ENCODE measurements at regions not wholly inside any gene's neighbourhood (a gene's known extent, or its start where the extent isn't known, plus 50 kb on each side); places are given as distances from the start of the nearest gene placed in this dataset.
"Not testable (repeated sequence)": the region's sequence is repeated elsewhere in the genome, so short reads cannot be mapped to it uniquely, and the experiment has no call there.

GRCh38 chr6:144438103-144438502 lies 153.0 kb downstream of the UTRN start:
- DNase-seq (ENCODE audit: low read depth): no peak
- no peak overlapping the region for H3K4me3 ChIP-seq (ENCODE audit: low read depth, low read length)
- TF ChIP-seq CTCF (IDR thresholded peaks at IDR 0.05; ENCODE audit: insufficient read depth, low read depth, low read length): no peak

- DNase-seq (ENCODE audit: low read depth): no peak
- H3K4me3 ChIP-seq (ENCODE audit: low read depth, low read length): no peak overlapping the region
- TF ChIP-seq CTCF (IDR thresholded peaks at IDR 0.05; ENCODE audit: insufficient read depth, low read depth, low read length): no peak
These were observed 153.9 kb downstream of the UTRN start for GRCh38 chr6:144439016-144439415.

GRCh38 chr6:144441801-144442200 lies 156.7 kb downstream of the UTRN start:
- DNase-seq (ENCODE audit: low read depth); H3K4me3 ChIP-seq (ENCODE audit: low read depth, low read length): not testable (repeated sequence)

- H3K4me3 ChIP-seq (ENCODE audit: low read depth, low read length): no peak overlapping the region
- no peak for TF ChIP-seq CTCF (IDR thresholded peaks at IDR 0.05; ENCODE audit: insufficient read depth, low read depth, low read length)
- DNase-seq (ENCODE audit: low read depth): no peak
These were observed 158.0 kb downstream of the UTRN start for GRCh38 chr6:144443157-144443556.

GRCh38 chr6:144447472-144447871 lies 162.3 kb downstream of the UTRN start:
- TF ChIP-seq CTCF (IDR thresholded peaks at IDR 0.05; ENCODE audit: insufficient read depth, low read depth, low read length): no peak
- no peak for DNase-seq (ENCODE audit: low read depth)
- no peak overlapping the region for H3K4me3 ChIP-seq (ENCODE audit: low read depth, low read length)

- no peak for DNase-seq (ENCODE audit: low read depth)
- H3K4me3 ChIP-seq (ENCODE audit: low read depth, low read length): no peak overlapping the region
- no peak for TF ChIP-seq CTCF (IDR thresholded peaks at IDR 0.05; ENCODE audit: insufficient read depth, low read depth, low read length)
These were observed 164.1 kb downstream of the UTRN start for GRCh38 chr6:144449218-144449617.

- no peak for DNase-seq (ENCODE audit: low read depth)
- no peak overlapping the region for H3K4me3 ChIP-seq (ENCODE audit: low read depth, low read length)
- TF ChIP-seq CTCF (IDR thresholded peaks at IDR 0.05; ENCODE audit: insufficient read depth, low read depth, low read length): no peak
These were observed 164.9 kb downstream of the UTRN start for GRCh38 chr6:144449911-144450597.

Data from fibroblast of villous mesenchyme (primary cell).